HG03095 (cell line): ENCODE measurements at regions not wholly inside any gene's neighbourhood (a gene's known extent, or its start where the extent isn't known, plus 50 kb on each side); places are given as distances from the start of the nearest gene placed in this dataset.
"Not testable (repeated sequence)": the region's sequence is repeated elsewhere in the genome, so short reads cannot be mapped to it uniquely, and the experiment has no call there.

Source experiments
- ATAC-seq: cut with Tn5 transposase; IDR thresholded peaks from one replicate; pipeline ENCODE4 v1.9.1; 2021; ENCODE audit warnings: moderate library complexity; ENCODE audit not compliant: unreplicated experiment

DNA sequence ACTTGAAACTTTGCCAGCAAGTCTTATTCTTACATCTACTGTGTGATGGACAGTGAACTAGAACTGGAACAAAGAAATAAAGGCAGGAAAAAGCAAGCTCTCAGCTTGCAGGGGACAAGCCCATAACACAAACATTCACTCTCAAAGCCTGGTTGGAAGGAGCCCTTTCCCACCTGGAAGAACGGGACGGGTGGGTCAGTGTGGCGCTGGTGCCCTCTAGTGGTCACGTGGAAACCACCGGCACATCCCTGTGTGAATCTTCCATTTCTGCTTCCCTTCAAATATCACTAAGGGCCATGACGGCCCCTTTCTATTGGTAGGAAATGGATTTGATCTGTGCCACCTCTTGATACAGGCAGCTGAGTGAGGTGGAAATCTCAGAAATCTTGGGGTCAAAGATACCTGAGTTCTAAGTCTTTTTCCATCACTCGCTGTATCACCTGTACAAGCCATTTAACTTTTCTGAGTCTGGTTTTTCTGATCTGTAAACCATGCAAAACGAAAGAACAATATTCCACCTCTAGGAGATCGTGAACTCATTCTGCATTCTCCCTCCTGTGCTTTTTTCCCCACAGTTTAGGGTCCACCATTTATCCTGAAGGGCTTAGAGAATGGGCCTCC lies 211.6 kb downstream of the MSX2 start:
- ATAC-seq = no peak

DNA sequence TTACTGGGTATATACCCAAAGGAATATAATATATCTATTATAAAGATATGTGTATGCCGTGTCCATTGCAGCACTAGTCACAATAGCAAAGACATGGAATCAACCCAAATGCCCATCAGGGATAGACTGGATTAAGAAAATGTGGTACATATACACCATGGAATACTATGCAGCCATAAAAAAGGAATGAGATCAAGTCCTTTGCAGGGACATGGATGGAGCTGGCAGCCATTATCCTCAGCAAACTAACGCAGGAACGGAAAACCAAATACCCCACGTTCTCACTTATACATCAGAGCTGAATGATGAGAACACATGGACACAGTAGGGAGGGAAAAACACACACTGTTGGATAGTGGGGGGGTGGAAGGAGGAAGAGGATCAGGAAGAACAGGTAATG lies 206.7 kb downstream of the MSX2 start:
- ATAC-seq = not testable (repeated sequence)

DNA sequence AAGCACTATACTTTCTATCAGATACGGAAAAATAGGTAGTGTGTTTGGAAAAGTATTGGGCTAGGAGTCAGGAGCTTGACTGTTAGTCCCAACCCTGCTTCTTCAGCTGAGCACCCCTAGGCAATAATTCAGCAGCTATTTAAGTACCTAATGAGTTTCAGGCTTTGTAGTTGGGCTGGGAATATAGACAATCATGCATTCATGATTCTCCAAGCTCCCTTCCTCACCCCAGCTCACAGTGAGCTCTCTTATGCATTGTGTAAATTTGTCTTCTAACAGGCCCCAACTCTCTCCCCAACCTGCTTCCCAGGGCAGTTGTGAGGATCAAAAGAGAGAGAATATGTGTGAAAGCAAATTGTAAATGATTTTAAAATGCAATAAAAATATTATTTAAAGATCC lies 201.2 kb downstream of the MSX2 start:
- ATAC-seq = no peak

DNA sequence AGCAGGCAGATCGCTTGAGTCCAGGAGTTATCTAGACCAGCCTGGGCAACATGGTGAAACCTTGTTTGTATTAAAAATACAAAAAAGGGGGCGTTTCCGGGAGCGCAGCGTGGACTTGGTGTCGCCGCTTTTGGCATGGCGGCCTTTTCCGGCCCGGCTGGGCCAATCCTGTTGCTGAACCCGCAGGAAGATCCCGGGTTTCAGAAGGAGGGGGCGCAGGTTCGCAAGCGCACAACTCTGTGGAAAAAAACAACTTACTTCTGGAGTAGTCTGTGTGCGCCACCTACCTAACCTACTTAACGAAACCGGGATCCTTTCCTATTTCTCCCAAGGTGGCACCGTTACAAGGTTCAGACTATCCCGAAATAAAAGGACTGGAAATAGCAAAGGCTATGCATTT lies 198.6 kb downstream of the MSX2 start:
- ATAC-seq = no peak

DNA sequence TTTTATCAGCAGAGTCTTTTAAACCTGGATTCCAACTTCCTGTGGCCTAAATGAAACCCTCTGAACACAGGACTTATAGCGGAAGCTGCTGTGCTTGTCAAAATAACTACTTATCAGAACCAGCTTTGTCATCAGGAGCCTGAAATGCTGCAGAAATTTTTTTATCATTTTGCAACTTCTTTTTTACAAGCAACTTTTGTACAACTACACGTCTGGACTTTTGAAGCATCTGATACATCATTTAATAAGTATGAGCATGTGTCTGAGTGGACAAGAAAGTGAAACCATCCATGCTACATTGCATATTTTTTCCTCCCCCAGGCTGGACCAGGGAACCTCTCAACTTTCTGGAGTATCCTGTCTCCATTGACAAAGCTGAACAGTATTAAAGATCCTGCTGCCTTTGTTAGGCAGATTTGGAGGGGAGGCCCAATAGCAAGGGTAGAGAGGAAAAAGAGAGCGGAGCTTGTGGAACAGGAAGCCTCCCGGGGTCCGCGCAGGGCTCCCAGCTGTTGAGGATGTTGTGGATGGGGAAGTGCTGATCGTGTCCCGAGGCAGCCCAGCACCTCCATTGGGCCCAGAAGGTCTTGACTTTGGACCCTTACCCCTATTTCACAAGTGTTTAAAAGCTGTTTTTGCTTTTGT lies 196.6 kb downstream of the MSX2 start:
- no peak for ATAC-seq

DNA sequence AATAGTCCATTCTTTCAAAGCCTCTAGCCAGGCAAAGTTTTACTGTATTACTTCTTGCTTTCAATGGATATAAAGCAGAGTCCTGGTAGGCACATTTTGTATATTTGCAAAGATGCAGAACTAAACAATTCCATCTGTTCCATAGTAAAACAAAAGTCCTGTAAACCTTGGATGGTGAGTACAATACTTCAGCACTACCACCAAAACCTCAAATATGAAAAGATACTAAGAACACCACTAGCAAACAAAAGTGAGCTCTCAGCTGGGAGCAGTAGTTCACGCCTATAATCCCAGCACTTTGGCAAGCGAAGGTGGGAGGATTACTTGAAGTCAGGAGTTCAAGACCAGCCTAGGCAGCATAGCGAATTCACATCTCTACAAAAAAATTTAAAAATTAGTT lies 195.0 kb downstream of the MSX2 start:
- no peak for ATAC-seq

DNA sequence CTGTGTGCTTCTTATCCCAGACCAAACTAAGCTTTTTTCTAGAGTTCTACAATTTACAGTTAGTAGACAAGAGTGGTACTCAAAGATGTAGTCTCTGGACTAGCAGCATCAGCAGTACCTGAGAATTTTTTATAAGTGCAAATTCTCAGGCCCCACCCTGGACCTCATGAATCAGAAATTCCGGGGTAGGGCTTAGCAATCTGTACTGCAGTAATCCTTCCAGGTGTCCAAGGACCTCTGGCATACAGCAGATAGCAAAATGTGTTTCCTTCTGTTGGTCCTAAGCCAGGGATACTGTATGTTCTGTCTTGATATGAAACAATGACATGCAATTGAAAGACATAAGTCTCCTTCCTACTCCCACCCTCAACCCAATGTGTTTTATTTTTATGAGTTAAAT lies 194.3 kb downstream of the MSX2 start:
- no peak for ATAC-seq

DNA sequence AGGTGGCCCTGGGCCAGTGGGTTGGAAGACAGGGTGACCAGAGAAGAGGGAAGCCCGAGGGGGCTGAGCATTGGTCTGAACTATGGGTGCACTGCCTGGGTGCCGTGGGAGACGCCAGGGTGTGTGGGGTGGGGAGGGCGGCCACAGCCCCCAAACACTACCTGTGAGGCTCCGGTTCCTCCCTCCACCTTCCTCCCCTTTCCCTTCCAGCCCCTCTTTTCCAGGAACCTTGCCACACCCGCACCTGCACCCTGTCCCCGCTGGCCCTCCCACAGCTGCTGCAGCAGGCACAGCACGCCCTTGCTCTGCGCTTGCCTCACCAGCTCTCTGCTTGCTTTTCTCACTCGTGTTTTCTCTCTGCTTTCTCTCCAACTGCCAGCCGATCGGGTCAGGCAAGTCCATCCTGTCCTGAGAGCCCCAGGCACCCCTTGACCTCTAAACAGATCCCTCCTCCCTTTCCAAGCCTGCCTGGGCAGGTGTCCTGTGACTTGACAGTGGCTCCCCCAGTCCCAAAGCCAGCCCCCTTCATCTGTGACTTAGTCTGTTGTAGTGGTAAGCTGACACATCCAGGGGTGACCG lies 193.7 kb downstream of the MSX2 start:
- no peak for ATAC-seq

DNA sequence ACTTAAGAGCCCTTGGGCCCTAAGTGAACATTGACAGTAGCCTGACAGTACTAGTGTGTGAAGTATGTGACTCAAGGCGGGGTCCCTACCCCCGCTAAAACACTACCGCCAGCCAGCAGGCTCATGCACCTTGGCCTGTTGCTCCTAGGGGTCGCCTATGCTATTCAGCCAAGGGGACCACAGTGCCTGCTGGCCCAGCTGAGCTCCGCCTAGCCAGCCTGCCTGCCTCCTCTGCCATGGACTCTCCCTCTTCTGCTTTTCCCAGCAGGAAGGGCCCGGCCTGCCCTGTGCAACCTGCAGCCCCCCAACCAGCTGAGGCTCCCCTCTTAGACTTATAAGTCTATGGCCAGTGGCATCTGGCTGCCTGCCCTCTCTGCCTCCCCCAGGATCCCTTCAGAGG lies 193.1 kb downstream of the MSX2 start:
- ATAC-seq = not testable (repeated sequence)

DNA sequence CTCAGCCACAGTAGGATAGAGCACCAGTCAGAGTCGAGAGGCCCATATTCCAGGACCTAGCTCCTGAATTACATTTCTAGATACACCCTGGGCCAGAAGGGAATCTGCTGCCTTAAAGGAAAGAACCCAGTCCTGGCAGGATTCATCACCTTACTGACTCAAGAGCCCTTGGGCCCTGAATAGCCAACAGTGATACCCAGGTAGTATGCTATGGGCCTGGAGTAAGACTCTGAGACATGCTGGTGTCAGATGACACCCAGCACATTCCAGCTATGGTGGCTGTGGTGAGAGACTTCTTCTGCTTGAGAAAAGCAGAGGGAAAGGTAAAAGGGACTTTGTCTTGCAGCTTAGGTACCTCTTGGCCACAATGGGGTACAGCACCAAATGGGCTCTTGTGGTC lies 192.5 kb downstream of the MSX2 start:
- ATAC-seq = not testable (repeated sequence)

DNA sequence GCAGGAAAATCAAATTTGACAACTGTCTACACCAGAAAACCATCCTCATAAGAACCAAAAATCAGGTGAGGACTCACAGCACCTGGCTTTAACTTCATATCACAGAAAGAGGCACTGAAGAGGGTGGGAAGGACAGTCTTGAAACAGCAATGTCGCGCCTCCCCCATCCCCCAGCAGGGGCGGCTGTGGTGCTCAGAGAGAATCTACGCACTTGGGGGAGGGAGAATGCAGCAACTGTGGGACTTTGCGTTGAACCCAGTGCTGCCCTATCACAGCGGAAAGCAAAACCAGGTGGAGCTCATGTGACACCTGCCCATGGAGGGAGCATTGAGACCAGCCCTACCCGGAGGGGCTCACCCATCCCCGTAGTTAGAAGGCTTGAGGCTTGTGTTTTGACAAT lies 191.8 kb downstream of the MSX2 start:
- ATAC-seq = no peak

DNA sequence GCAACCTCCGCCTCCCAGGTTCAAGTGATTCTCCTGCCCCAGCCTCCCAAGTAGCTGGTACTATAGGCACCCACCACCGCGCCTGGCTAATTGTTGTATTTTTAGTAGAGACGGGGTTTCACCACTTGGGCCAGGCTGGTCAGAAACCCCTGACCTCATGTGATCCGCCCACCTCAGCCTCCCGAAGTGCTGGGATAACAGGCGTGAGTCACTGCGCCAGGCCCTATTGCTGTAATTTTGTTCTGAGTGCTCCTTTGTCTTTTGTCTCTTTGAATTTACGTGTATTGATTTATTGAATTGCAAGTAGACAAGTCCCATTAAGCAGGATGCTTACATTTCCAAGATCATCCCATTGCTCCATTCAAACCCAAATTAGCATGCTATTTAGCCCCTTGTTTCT lies 186.7 kb downstream of the MSX2 start:
- no peak for ATAC-seq

DNA sequence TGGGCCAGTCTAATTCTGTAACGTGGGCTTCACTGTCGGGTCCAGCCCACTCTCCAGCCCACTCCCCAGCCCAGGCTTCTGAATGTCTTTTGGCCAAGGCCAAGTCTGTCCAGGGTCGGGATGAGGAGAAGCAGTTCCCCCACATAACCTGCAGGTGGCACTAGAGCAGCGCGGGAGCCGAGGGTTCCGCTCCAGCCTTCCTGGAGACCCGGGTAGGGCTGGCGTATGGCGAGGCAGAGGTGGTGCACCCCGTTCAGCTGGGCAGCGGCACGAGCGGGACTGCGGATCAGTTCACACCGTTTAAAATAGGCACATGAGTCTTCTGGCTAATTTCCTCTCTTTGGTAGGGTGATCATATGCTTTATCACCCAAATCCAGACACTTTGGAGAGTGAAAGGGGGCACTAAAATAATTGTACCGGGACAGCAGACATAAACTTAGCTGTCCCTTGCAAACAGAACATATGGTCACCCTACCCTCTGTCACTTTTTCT lies 185.9 kb downstream of the MSX2 start:
- ATAC-seq = peak; percentile 91

DNA sequence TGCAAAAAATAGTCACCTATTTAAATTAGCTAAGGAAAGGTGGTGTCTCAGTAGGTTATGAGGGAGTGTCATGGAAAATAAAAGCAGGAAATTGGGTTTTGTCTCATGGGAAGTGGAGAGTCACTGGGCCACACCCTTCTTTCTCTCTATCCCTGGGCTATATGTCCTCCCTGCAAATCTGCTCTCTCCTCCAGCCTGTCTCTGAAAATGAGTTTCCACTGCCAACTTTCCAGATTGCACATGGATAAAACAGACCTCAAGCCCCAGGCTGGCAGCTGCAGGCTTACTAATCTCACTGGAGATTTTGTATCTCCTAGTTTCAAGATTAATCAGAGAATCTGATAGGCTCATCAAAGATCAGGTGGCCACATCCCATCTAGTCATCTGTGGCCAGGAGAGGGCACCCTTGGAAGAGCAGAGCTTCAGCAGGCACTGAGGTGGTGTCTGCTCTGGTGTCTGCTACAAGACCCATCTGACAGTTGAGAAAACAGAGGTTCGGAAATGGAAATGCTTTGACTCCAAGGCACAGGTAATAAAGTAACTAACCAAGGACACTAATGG lies 178.9 kb downstream of the MSX2 start:
- no peak for ATAC-seq

DNA sequence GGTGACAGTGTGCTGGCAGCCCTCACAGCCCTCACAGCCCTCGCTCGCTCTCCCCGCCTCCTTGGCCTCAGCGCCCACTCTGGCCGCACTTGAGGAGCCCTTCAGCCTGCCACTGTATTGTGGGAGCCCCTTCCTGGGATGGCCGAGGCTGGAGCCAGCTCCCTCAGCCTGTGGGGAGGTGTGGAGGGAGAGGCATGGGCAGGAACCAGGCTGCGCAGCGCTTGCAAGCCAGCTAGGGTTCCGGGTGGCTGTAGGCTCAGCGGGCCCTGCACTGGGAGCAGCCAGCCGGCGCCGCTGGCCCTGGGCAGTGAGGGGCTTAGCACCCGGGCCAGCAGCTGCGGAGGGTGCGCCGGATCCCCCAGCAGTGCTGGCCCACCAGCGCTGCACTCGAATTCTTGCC lies 177.0 kb downstream of the MSX2 start:
- no peak for ATAC-seq

DNA sequence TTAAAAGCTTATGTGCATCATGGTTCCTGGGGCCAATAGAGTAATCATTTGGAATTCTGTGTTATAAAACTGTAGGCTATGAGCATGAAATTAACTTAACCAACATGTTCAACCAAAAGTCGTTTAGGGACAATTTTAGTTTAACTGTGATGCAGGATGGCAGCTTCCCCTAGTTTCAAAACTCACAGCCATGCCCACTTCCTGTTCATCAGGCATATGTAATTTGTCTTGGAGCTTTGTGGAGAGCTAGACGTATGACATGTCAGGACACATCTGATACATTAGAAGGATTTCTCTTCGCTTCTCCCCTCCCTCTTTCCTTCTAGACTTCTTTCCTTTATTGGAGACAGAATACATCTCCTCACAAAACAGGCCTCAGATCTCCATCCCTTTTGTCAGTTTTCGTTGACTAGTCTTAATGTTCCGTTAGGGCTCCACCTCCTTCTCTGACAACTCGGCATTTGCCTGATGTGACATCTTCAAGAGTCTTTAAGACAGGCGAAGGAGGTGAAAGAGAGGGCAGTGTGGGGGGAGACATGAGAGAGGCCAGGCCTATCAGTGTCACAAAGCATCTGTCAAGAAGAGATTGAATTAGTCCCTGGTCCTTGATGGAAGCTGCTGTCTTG lies 176.0 kb downstream of the MSX2 start:
- ATAC-seq = no peak

DNA sequence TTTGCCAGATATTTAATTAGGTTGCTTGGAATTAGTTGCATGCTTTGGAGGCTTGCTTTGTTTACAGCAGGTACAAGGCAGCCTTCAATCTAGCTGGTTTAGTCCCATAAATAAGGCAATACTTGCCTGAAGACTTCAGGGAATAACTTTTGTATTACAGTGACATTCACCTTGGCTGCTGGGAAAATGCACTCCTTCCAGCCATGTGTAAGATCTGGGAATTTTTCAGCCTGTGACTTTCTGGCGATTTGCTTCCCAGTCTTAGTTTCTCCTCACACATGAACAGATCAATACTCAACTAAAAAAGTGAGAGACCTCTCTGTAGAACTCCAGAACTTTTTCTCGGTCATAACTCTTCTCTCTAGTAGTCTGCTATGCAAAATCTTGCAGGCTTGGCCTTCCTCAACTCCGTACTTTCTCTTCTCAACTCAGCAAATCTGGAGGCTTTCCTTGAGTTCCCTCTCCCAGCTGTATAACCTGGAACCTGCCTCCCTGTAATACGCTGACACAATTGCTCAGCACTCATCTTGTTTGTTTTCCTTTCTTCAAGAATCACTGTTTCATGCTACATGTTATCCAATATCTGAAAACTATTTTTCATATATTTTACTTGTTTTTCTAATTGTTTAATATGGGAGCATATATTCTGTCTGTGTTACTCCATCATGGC lies 173.0 kb downstream of the MSX2 start:
- no peak for ATAC-seq

DNA sequence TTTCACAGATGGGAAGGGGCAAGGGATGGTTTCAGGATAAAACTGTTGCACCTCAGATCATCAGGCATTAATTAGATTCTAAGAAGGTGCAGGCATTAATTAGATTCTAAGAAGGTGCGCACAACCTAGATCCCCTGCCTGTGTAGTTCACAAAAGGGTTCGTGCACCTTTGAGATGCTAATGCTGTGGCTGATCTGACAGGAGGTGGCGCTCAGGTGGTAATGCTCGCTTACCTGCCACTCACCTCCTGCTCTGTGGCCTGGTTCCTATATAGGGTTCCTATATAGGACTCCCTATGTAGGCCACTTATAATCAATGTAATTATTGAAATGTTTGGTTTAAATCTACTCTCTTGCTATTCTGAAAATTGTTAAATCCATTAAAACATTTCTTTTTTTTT lies 171.0 kb downstream of the MSX2 start:
- ATAC-seq = no peak

DNA sequence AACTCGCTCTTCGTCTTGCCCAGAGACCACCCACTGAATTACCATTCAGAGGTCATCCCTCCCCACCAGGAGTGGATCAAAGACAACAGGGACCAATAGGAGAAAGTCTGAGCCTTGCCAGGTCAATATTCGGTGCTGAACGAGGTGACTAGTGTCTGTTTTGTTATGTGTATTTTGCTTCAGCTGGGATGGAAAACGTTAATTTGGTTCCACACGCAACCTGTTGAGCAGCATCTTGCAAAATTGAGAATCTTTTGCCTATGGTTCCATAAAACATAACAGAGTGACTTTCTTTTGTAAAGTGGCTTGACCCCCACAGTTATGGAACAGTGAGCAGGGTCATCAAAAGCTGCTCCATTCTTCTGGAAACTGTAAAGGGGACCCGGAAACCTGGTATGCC lies 168.4 kb downstream of the MSX2 start:
- no peak for ATAC-seq

DNA sequence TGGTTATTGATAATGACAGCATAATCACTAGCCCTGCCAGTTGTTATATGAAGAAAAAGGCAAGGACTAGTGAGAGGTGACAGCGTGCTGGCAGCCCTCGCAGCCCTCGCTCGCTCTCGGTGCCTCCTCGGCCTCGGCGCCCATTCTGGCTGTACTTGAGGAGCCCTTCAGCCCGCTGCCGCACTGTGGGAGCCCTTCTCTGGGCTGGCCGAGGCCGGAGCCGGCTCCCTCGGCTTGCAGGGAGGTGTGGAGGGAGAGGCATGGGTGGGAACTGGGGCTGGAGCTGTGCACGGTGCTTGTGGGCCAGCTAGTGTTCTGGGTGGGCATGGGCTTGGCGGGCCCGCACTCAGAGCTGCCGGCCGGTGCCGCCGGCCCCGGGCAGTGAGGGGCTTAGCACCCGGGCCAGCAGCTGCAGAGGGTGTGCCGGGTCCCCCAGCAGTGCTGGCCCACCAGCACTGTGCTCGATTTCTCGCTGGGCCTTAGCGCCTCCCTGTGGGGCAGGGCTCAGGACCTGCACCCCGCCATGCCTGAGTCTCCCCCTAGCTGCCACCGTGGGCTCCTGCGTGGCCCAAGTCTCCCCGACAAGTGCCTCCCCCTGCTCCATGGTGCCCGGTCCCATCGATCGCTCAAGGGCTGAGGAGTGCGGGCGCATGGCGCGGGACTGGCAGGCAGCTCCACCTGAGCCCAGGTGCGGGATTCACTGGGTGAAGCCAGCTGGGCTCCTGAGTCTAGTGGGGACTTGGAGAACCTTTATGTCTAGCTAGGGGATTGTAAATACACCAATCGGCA lies 156.2 kb downstream of the MSX2 start:
- ATAC-seq = not testable (repeated sequence)
